ENCODE measurements at regions not wholly inside any gene's neighbourhood (a gene's known extent, or its start where the extent isn't known, plus 50 kb on each side); places are given as distances from the start of the nearest gene placed in this dataset.

- TF ChIP-seq CTCF (IDR thresholded peaks at IDR 0.05) (no peak), POLR2A (IDR thresholded peaks at IDR 0.05; ENCODE audit: low read depth) (no peak)
Observed at GRCh38 chr1:30601316-30602085, 121.9 kb downstream of the MATN1 start.

Measured in esophagus muscularis mucosa (tissue), 3 donors.